Femur (tissue), 1 donor: ENCODE measurements at regions not wholly inside any gene's neighbourhood (a gene's known extent, or its start where the extent isn't known, plus 50 kb on each side); places are given as distances from the start of the nearest gene placed in this dataset.
"Not testable (repeated sequence)": the region's sequence is repeated elsewhere in the genome, so short reads cannot be mapped to it uniquely, and the experiment has no call there.

Source experiments
- DNase-seq: peaks from one replicate; pipeline ENCODE4 v3.0.0-alpha.2; 2017

GRCh38 chr15:53209396-53210042 lies 419.4 kb upstream of the ONECUT1 start:
- DNase-seq: no peak

GRCh38 chr15:53208751-53209150 lies 418.6 kb upstream of the ONECUT1 start:
- no peak for DNase-seq

- no peak for DNase-seq
Observed at GRCh38 chr15:53203454-53203853, 413.3 kb upstream of the ONECUT1 start.

- no peak for DNase-seq
Observed at GRCh38 chr15:53202876-53203275, 412.7 kb upstream of the ONECUT1 start.

GRCh38 chr15:53197426-53197839 lies 407.3 kb upstream of the ONECUT1 start:
- DNase-seq: peak; percentile 59

- DNase-seq: no peak
Observed at GRCh38 chr15:53196788-53197187, 406.7 kb upstream of the ONECUT1 start.

- no peak for DNase-seq
Observed at GRCh38 chr15:53196242-53196641, 406.1 kb upstream of the ONECUT1 start.

GRCh38 chr15:53193149-53193548 lies 403.0 kb upstream of the ONECUT1 start:
- no peak for DNase-seq

GRCh38 chr15:53189860-53190259 lies 399.7 kb upstream of the ONECUT1 start:
- no peak for DNase-seq

GRCh38 chr15:53183449-53183848 lies 393.3 kb upstream of the ONECUT1 start:
- not testable (repeated sequence) for DNase-seq

- DNase-seq: no peak
Observed at GRCh38 chr15:53171571-53171970, 381.4 kb upstream of the ONECUT1 start.

- no peak for DNase-seq
Observed at GRCh38 chr15:53166684-53167201, 376.6 kb upstream of the ONECUT1 start.

- no peak for DNase-seq
Observed at GRCh38 chr15:53165988-53166683, 376.0 kb upstream of the ONECUT1 start.

- DNase-seq: no peak
Observed at GRCh38 chr15:53160092-53160704, 370.1 kb upstream of the ONECUT1 start.

- DNase-seq: no peak
Observed at GRCh38 chr15:53159458-53159857, 369.3 kb upstream of the ONECUT1 start.

- DNase-seq: no peak
Observed at GRCh38 chr15:53158995-53159394, 368.9 kb upstream of the ONECUT1 start.

GRCh38 chr15:53133255-53133850 lies 343.2 kb upstream of the ONECUT1 start:
- DNase-seq: no peak

GRCh38 chr15:53130943-53131342 lies 340.8 kb upstream of the ONECUT1 start:
- DNase-seq: no peak

GRCh38 chr15:53129121-53129904 lies 339.2 kb upstream of the ONECUT1 start:
- DNase-seq: no peak

- no peak for DNase-seq
Observed at GRCh38 chr15:53128652-53129051, 338.5 kb upstream of the ONECUT1 start.

GRCh38 chr15:53126144-53126543 lies 336.0 kb upstream of the ONECUT1 start:
- DNase-seq: no peak

- no peak for DNase-seq
Observed at GRCh38 chr15:53122818-53123217, 332.7 kb upstream of the ONECUT1 start.

- not testable (repeated sequence) for DNase-seq
Observed at GRCh38 chr15:53116915-53117314, 326.8 kb upstream of the ONECUT1 start.
